Nucleus accumbens (tissue), 56 donors: ENCODE measurements at regions not wholly inside any gene's neighbourhood (a gene's known extent, or its start where the extent isn't known, plus 50 kb on each side); places are given as distances from the start of the nearest gene placed in this dataset.

Experiments
- DNase-seq, 56 donors: peaks; one replicate each; lab custom pipeline; 2025; lab: John Stamatoyannopoulos, UW

GRCh38 chr7:369476-370258 lies 79.7 kb downstream of the FOXL3 start:
- no peak for DNase-seq

DNA sequence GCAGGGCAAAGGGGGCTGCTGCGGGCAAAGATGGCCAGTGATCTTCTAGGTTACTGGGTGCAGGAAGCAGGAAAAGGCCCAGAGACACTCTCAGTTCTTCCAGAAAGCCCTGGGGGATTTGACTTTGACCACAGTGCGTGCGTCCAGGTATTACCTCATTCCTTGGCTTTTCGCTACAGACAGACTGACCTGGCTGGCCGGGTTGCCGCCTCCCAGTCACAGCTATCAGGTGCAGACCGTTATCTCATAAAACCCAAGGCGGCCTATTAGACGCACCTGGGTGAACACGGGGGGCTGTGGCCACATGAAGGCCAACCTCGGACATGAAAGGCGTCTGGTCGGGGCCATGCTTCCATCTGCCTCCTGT lies 80.3 kb downstream of the FOXL3 start:
- no peak for DNase-seq

DNA sequence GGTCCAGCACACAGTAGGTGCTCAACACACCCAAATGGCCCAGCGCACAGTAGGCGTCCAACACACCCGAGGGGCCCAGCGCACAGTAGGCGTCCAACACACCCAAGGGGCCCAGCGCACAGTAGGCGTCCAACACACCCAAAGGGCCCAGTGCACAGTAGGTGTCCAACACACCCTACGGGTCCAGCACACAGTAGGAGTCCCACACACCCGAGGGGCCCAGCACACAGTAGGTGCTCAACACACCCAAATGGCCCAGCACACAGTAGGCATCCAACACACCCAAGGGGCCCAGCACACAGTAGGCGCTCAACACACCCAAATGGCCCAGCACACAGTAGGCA lies 80.8 kb downstream of the FOXL3 start:
- DNase-seq = no peak

DNA sequence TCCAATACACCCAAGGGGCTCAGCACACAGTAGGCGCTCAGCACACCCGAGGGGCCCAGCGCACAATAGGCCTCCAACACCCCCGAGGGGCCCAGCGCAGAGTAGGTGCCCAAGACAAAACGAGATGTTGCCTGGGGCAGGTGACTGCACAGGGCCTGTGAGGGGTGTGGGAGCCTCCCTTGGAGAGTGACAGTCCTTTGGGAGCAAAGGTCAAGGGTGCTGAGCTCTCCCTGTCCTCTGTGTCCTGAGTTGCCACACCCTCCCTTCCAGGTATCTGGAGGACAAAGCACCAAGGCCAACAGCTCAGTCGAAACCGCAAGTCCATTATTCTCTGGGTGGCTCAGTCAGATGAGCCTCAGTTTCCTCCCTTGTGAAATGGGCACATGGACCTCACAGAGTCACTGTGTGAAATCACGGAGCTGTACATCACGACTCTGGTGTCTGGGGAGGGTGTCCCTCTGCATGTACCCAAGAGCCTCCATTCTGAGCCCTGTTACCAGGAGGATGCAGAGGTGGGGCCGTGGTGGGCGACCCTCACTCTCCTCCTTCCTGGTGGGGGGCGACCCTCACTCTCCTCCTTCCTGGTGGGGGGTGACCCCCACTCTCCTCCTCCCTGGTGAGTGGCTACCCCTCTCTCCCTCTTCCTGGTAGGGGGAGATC lies 81.3 kb downstream of the FOXL3 start:
- no peak for DNase-seq

DNA sequence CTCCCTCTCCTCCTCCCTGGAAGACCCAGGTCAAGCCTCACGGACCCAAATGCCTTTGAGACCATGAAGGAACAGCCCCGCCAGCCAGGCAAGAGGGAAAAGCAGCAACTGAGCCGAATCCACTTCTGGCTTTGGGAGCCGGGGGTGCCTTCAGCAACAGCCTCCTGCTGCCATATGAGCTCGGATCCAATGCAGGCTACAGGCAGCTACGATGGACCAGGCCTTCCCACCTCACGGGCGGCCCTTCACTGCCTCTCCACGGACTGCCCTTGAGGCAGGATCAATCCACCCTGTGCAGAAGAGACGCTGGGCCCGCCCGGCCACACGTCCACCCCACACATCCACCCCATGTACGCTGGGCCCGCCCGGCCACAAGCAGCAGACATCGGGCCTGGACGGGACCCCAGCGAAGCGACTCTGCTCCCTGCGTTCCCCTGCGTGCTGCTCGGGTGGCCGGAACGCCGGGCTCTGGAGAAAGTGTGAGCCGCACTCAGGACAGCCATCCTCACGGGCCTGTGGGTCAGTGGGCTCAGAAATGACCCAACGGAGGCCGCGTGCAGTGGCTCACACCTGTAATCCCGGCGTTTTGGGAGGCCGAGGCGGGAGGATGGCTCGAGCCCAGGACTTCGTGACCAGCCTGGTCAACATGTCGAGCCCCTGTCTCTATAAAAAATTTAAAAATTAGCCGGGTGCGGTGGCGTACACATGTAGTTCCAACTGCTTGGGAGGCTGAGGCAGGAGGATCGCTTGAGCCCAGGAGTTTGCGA lies 82.0 kb downstream of the FOXL3 start:
- no peak for DNase-seq

- no peak for DNase-seq
Observed at GRCh38 chr7:372546-372931, 82.6 kb downstream of the FOXL3 start.

DNA sequence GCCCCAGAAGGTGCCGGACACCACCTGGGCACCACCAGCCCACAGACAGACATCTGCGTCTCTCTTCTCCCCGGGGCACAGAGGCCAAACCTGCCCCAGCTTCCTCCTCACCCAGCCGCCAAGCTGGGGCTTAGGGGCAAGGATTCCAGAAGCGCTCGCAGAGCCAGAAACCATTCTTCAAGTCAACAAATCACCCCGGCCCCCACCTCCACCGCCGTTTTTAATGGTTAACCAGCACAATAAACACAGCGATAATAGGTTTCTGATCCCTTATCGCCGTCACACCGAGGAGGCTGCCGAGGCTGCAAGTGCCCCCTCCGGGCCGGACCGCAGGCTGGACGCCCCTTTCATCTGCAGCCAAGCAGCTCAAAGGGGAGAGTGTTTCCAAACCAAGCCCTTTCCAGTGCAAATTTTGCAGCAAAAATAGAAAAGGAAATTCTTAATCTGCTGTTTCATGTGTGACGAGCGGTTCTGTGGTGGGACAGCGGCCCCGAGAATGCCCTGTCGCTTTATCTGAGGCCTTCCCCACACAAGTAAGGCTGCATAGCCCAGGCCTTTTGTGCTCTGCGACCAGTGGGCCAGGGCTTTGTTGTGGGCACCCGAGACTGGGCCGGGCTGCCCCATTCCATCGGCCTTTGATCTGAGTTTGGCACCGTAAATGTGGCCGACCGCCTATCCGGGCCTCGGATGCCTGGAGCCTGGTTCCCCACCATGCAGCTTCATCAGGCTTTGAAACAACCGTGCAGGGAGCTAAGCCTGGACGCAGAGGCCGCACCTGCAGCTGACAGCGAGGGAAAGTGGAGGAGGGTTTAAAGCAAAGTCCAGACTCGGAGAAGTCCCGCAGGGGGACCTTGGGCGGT lies 83.2 kb downstream of the FOXL3 start:
- no peak for DNase-seq

GRCh38 chr7:373818-374705 lies 84.1 kb downstream of the FOXL3 start:
- peak in 1 of 56 donors; percentile 35 for DNase-seq

- DNase-seq = no peak
Observed at GRCh38 chr7:374706-375311, 84.8 kb downstream of the FOXL3 start.

DNA sequence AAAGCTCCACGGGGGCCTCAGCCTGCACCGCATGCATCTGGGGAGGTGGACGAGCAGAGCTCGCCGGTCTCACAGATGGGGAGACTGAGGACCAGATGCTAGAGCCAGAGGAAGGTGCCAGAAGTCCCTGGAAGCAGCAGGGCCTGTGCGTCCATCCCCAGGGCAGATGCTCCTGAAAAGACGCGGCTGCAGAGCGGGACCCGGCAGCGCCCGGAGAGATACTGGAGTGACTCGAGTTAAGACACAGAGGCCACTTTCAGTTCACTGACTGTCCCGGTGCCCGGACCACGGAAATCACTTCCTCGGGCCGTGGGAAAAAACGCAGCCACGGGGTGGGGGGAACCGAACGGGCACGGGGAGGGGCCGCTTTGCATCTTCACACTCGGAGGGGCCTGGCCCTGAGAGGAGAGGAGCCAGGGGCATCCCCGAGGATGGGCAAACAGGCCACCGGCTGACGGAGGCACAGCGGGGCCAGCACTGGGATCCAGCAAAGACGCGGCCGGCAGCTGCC lies 85.4 kb downstream of the FOXL3 start:
- DNase-seq = no peak

DNA sequence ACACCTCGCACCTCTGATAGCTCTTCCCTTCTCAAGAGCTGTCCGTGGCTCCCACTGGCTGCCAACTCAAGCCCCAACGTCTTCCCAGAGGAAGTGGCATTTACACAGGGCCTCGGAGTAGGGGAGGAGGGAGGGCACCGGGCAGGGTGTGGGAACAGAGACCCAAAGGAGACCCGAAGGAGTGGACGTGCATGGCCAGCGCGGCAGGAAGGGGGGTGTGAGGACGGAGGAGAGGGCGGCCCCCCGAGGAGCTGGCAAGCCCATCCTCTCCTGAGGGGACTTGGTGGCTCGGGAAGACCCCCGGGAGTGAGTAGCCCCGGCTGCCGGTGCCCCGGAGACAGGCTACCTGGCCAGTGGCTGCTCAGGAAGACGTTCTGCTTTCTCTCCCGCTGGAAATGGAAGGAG lies 85.9 kb downstream of the FOXL3 start:
- no peak for DNase-seq

- no peak for DNase-seq
Observed at GRCh38 chr7:376306-377079, 86.5 kb downstream of the FOXL3 start.

- no peak for DNase-seq
Observed at GRCh38 chr7:377080-378040, 87.4 kb downstream of the FOXL3 start.

GRCh38 chr7:378041-378420 lies 88.1 kb downstream of the FOXL3 start:
- DNase-seq = no peak

GRCh38 chr7:378551-379455 lies 88.8 kb downstream of the FOXL3 start:
- DNase-seq = no peak
